Mammary epithelial cell (primary cell): ENCODE measurements at regions not wholly inside any gene's neighbourhood (a gene's known extent, or its start where the extent isn't known, plus 50 kb on each side); places are given as distances from the start of the nearest gene placed in this dataset.

Experiments used
- CTCF ChIP-seq, 2 donors: IDR thresholded peaks in 1 of 2; conservative IDR thresholded peaks in 1 of 2; 2 replicates each; pipeline ENCODE4 v1.5.1; 2011 to 2012; ENCODE audit warnings: inconsistent platforms in 2 of 2, low read length in 2 of 2, mild to moderate bottlenecking in 2 of 2, control low read depth in 1 of 2, low read depth in 1 of 2; ENCODE audit not compliant: insufficient read depth in 1 of 2; ENCODE audit errors: extremely low read depth in 1 of 2
- EZH2 ChIP-seq: IDR thresholded peaks from 2 replicates; pipeline ENCODE4 v1.6.1; 2012; ENCODE audit warnings: low read length, inconsistent platforms, borderline replicate concordance

DNA sequence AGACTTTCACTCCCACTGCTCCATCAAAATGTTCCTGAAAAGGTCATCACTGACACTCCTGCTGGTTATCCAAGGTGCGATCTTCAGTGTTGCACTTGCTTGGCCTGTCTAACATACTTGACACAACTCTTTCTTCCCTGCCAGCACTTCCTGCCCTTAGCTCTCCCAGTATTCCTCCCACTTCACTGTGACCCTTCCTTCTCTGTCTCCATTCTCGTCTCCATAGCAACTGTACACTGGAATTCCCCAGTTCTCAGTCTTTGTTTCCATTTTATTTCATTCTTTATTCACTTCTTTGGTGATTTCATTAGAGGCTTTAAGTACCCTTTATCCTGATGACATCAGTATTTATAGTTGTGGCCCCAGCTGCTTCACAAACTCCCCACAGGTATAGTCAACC, 333.0 kb downstream of the IRS1 start:
- no peak for TF ChIP-seq CTCF (conservative IDR thresholded peaks at IDR 0.05 in 1 of 2, IDR thresholded peaks at IDR 0.05 in 1 of 2; ENCODE audit: extremely low read depth in 1 of 2, insufficient read depth in 1 of 2, low read depth in 1 of 2, low read length in 2 of 2)
- TF ChIP-seq EZH2, result no peak
